ENCODE measurements at regions not wholly inside any gene's neighbourhood (a gene's known extent, or its start where the extent isn't known, plus 50 kb on each side); places are given as distances from the start of the nearest gene placed in this dataset.

DNA sequence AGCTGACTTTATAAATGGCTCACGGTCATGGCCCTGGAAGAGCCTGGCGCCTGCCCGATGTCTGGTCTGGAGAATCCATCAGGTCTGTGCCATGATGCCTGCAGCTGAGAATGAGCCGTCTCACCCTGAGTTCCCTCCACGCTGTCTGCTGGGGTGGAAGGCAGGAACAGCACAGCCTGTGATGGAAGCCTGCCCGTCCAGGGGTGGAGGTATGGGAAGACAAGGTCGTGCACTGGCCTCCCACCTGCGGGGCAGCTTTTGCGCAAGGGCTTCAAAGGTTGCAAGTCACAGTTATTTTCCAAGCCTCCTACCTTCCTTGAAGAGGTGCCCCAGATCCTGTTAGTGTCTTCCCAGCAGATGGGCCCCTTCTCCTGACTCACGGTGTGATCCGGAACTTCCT lies 275.5 kb downstream of the FAM43A start:
- no peaks in the 10 kb centered on the region for H3K9me3 Mint-ChIP-seq (ENCODE audit: low read depth, unreplicated experiment)
- no TSS peak for BruUV-seq (replicated peaks)
- no peaks in the 10 kb centered on the region for H3K36me3 Mint-ChIP-seq (ENCODE audit: insufficient read depth, unreplicated experiment)
- H3K27ac Mint-ChIP-seq (ENCODE audit: unreplicated experiment), result no peak overlapping the region
- no peaks in the 10 kb centered on the region for H3K4me1 Mint-ChIP-seq (ENCODE audit: low read depth, unreplicated experiment)
- intact Hi-C loops (cut with micrococcal nuclease; ENCODE audit: unreplicated experiment), result no loop called here
- TF ChIP-seq, protein P1, sequence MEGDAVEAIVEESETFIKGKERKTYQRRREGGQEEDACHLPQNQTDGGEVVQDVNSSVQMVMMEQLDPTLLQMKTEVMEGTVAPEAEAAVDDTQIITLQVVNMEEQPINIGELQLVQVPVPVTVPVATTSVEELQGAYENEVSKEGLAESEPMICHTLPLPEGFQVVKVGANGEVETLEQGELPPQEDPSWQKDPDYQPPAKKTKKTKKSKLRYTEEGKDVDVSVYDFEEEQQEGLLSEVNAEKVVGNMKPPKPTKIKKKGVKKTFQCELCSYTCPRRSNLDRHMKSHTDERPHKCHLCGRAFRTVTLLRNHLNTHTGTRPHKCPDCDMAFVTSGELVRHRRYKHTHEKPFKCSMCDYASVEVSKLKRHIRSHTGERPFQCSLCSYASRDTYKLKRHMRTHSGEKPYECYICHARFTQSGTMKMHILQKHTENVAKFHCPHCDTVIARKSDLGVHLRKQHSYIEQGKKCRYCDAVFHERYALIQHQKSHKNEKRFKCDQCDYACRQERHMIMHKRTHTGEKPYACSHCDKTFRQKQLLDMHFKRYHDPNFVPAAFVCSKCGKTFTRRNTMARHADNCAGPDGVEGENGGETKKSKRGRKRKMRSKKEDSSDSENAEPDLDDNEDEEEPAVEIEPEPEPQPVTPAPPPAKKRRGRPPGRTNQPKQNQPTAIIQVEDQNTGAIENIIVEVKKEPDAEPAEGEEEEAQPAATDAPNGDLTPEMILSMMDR (IDR thresholded peaks at IDR 0.05; ENCODE audit: unreplicated experiment), result no peak
- CTCF ChIA-PET, result no interaction called here
- no peak for DNase-seq
- peaks cover 35% of the 10 kb centered on the region for H3K27me3 Mint-ChIP-seq (ENCODE audit: unreplicated experiment)
- no peak overlapping the region for H3K4me3 Mint-ChIP-seq (ENCODE audit: low read depth, unreplicated experiment)

DNA sequence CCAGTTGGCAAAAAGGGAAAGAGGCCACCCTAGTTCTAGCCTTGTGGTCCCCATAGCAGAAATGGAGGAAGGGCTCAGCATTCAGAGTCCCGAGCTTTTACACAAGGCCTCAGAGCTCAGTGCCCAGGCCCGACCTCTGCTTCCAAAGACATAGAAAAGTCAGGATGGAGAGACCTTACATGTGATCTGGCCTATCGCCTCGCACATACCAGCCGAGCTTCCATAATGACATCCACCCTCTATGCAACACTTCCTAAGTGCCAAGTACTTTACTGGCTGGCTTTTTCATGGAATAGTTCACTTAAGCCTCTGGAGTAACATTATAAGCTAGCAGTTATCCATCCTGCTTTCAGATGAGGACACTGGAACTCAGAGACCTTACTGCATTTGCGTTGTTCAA lies 275.9 kb downstream of the FAM43A start:
- no peaks in the 10 kb centered on the region for H3K9me3 Mint-ChIP-seq (ENCODE audit: low read depth, unreplicated experiment)
- H3K4me1 Mint-ChIP-seq (ENCODE audit: low read depth, unreplicated experiment), result no peaks in the 10 kb centered on the region
- DNase-seq, result no peak
- BruUV-seq (replicated peaks), result no TSS peak
- H3K4me3 Mint-ChIP-seq (ENCODE audit: low read depth, unreplicated experiment), result no peak overlapping the region
- intact Hi-C loops (cut with micrococcal nuclease; ENCODE audit: unreplicated experiment), result no loop called here
- TF ChIP-seq, protein P1 (IDR thresholded peaks at IDR 0.05; ENCODE audit: unreplicated experiment), result no peak
- CTCF ChIA-PET, result no interaction called here
- H3K36me3 Mint-ChIP-seq (ENCODE audit: insufficient read depth, unreplicated experiment), result no peaks in the 10 kb centered on the region
- peaks cover 34% of the 10 kb centered on the region for H3K27me3 Mint-ChIP-seq (ENCODE audit: unreplicated experiment)
- no peak overlapping the region for H3K27ac Mint-ChIP-seq (ENCODE audit: unreplicated experiment)

DNA sequence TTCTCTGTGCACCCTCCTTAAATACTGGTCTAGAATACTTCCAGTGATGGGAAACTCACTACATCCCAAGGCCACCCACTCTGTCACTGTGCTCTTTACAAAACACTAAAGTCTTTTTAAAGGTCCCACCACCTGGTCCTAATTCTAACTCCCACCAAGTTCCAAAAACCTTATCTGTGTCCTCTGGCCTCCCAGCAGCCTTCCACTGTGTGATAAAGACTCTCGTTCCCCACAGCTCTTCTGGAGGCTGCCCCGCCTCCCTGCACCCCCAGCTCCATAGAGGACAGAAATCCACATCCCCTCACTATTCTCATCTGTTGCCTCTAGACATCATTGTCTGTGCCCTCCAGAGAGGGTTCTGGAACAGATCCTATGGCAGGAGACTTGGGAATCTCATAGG lies 276.4 kb downstream of the FAM43A start:
- no peak overlapping the region for H3K27ac Mint-ChIP-seq (ENCODE audit: unreplicated experiment)
- peaks cover 36% of the 10 kb centered on the region for H3K27me3 Mint-ChIP-seq (ENCODE audit: unreplicated experiment)

DNA sequence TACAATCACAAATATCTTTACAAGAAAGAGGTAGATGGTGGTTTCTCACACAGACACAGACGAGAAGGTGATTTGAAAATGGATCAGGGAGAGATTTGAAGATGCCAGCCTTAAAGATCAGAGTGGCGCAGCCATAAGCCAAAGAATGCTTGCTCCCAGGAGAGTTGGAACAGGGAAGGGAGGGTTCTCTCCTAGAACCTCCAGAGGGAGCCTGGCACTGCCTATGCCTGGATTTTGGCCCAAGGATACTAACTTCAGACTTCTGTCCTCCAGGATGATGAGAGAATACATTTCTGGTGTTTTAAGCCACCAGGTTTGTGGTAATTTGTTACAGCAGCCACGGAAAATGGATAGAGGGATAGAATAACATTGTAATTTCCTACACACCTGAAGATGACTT lies 279.1 kb downstream of the FAM43A start:
- intact Hi-C loops (cut with micrococcal nuclease; ENCODE audit: unreplicated experiment), result no loop called here
- TF ChIP-seq, protein P1 (IDR thresholded peaks at IDR 0.05; ENCODE audit: unreplicated experiment), result peak; percentile 9
- CTCF ChIA-PET, result no interaction called here
- peaks cover 51% of the 10 kb centered on the region for H3K27me3 Mint-ChIP-seq (ENCODE audit: unreplicated experiment)
- H3K4me3 Mint-ChIP-seq (ENCODE audit: low read depth, unreplicated experiment), result no peak overlapping the region
- no peak for DNase-seq
- no TSS peak for BruUV-seq (replicated peaks)
- H3K9me3 Mint-ChIP-seq (ENCODE audit: low read depth, unreplicated experiment), result no peaks in the 10 kb centered on the region
- H3K4me1 Mint-ChIP-seq (ENCODE audit: low read depth, unreplicated experiment), result no peaks in the 10 kb centered on the region
- H3K27ac Mint-ChIP-seq (ENCODE audit: unreplicated experiment), result no peak overlapping the region
- H3K36me3 Mint-ChIP-seq (ENCODE audit: insufficient read depth, unreplicated experiment), result no peaks in the 10 kb centered on the region

More for the DNA sequence above, 276.4 kb downstream of the FAM43A start:
- Mint-ChIP-seq H3K9me3 (ENCODE audit: low read depth, unreplicated experiment) (no peaks in the 10 kb centered on the region), H3K4me3 (ENCODE audit: low read depth, unreplicated experiment) (no peak overlapping the region), H3K4me1 (ENCODE audit: low read depth, unreplicated experiment) (no peaks in the 10 kb centered on the region), H3K36me3 (ENCODE audit: insufficient read depth, unreplicated experiment) (no peaks in the 10 kb centered on the region)
- intact Hi-C loops (cut with micrococcal nuclease; ENCODE audit: unreplicated experiment), result no loop called here
- DNase-seq, result no peak
- no TSS peak for BruUV-seq (replicated peaks)
- CTCF ChIA-PET, result no interaction called here
- TF ChIP-seq, protein P1 (IDR thresholded peaks at IDR 0.05; ENCODE audit: unreplicated experiment), result no peak
